ENCODE measurements at regions not wholly inside any gene's neighbourhood (a gene's known extent, or its start where the extent isn't known, plus 50 kb on each side); places are given as distances from the start of the nearest gene placed in this dataset.

GRCh38 chr4:27442146-27442545 lies 581.5 kb downstream of the STIM2 start:
- TF ChIP-seq CTCF (IDR thresholded peaks at IDR 0.05; ENCODE audit: insufficient read depth, low read length) (no peak), POLR2AphosphoS5 (IDR thresholded peaks at IDR 0.05; ENCODE audit: low read depth) (no peak)

All from HL-60 (cell line).